Thyroid gland (tissue), 4 donors: ENCODE measurements at regions not wholly inside any gene's neighbourhood (a gene's known extent, or its start where the extent isn't known, plus 50 kb on each side); places are given as distances from the start of the nearest gene placed in this dataset.

Experiments
- POLR2A ChIP-seq, 2 donors: fragments of 450-650 bp; IDR thresholded peaks; one replicate each; pipeline ENCODE4 v1.6.1; 2017; ENCODE audit warnings: antibody characterized with exemption in 2 of 2, mild to moderate bottlenecking in 2 of 2, moderate library complexity in 1 of 2
- TF ChIP-seq, protein P1 (sequence below), 6 experiments: fragments of 200-600 bp in 3 of 6; fragments of 450-650 bp in 3 of 6; sonication (generic) in 3 of 6; IDR thresholded peaks; one replicate each; pipeline ENCODE4 v1.5.1; 2016 to 2019; ENCODE audit warnings: antibody characterized with exemption in 6 of 6, mild to moderate bottlenecking in 2 of 6, inconsistent platforms in 1 of 6, moderate library complexity in 1 of 6

GRCh38 chr1:81670286-81670685 is 130.4 kb upstream of the ADGRL2 start:
- no peak for TF ChIP-seq POLR2A (IDR thresholded peaks at IDR 0.05)
- TF ChIP-seq, protein P1, sequence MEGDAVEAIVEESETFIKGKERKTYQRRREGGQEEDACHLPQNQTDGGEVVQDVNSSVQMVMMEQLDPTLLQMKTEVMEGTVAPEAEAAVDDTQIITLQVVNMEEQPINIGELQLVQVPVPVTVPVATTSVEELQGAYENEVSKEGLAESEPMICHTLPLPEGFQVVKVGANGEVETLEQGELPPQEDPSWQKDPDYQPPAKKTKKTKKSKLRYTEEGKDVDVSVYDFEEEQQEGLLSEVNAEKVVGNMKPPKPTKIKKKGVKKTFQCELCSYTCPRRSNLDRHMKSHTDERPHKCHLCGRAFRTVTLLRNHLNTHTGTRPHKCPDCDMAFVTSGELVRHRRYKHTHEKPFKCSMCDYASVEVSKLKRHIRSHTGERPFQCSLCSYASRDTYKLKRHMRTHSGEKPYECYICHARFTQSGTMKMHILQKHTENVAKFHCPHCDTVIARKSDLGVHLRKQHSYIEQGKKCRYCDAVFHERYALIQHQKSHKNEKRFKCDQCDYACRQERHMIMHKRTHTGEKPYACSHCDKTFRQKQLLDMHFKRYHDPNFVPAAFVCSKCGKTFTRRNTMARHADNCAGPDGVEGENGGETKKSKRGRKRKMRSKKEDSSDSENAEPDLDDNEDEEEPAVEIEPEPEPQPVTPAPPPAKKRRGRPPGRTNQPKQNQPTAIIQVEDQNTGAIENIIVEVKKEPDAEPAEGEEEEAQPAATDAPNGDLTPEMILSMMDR (IDR thresholded peaks at IDR 0.05): no peak
